NCI-H2196 treated with DMSO at 0.1 percent for 48 hours (cell line): ENCODE measurements at regions not wholly inside any gene's neighbourhood (a gene's known extent, or its start where the extent isn't known, plus 50 kb on each side); places are given as distances from the start of the nearest gene placed in this dataset.

ENCODE experiments used
- DNase-seq: peaks from one replicate; lab custom pipeline; 2025; ENCODE audit not compliant: unreplicated experiment; lab: John Stamatoyannopoulos, UW

DNA sequence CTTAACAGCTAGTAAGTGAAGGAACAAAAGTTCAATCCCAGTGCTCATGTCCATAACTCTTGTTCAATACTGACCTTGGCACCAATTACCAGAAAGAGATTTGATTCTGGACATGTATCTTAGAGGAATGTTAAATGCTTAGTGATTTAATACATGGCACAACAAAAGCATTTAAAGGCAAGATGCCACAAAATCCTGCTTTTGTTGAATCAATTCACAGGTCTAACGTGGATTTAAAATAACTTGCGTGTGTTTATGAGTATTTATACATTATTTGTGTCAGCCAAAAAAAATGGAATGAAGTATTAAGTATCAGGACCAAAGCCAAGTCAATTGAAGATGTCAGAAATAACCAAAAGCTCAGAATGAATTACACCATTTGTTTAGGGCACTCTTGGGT lies 85.4 kb upstream of the GIMD1 start:
- no peak for DNase-seq

DNA sequence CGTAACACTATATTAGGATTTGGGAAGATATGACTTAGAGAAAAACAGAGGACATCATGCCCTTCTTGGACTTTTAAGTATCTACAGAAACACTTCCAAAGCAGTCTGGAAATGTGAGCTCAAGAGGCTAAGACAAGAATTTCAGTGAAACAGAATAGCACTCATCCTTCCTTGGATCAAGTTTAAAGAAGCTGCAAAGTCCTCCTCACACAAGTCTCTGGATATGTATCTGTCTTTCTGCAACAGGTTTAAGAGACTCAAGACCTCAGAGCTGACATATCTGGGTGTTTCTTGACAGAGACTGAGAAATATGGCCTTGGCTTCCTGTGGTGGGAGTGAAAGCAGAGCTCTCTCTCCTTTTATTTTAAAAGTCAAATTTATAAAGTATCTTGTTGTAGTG lies 82.5 kb upstream of the GIMD1 start:
- no peak for DNase-seq

DNA sequence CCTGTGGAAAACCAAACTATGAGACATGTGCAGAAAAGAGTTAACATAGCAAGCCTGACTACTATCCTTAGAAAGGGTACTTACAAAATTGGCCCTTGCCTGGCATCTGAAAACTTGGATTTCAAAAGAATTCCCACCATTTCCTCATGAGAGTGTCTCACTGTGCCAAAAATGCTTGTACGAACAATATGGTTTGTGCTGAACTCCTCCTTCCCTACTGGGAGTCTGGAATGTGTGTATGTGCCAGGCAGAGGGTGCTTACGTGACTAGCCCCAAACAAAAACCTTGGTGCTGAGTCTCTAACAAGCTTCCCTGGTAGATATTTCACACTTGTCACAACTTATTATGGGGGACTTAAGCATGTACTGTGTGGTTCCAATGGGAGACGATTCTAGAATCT lies 81.7 kb upstream of the GIMD1 start:
- DNase-seq, result no peak

DNA sequence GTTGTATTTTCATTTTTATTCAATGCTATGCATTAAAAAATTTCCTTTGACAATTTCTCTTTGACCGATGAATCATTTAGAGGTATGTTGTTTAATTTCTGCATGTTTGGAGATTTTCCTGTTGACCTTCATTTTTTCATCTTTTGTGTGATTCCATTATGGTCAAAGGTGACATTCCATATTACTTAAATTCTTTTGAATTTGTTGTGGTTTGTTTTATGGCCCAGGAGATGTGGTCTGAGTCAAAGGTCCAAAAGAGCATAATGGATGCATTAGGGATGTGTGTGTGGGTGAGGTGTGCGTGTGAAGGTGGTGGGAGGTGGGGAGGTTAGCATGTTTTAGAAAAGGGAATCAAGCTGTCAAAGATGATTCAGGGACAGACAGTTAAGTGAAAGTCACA lies 76.0 kb upstream of the GIMD1 start:
- no peak for DNase-seq

DNA sequence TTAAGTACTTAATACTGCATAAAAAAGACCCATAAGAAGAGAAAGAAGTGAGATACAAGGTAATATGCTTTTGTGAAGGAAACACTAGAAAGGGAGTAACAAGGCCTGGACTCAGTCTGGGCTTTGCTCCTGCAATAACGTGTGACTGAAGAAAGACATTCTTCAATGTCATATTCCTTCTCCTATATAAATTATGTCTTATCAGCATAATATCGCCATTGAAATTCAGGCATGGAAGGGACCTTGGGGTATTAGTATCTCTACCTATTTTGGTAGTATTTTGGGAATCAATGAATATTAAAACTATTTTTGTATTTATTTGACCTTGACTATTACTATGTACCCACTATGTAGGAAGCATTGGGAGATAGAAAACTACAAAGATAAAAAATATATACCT lies 62.2 kb upstream of the GIMD1 start:
- DNase-seq, result no peak

DNA sequence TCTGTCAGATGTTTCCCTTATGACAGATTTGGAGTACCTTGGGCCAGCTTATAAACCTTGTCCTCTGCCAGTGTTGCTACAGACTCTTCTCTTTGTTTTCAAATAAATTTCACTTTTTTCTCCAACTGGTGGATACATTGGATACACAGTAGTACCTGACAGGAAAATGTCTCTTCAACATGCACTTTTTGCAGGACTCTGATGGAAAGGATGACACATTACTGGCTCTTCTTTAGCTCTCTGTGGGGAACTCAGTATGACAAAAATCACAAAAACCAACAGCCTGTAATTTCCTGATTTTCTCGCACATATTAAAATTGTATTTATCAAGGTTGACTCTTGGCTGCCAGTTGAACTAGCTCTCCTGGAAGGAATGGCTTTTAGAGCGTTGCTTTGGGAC lies 61.3 kb upstream of the GIMD1 start:
- no peak for DNase-seq

DNA sequence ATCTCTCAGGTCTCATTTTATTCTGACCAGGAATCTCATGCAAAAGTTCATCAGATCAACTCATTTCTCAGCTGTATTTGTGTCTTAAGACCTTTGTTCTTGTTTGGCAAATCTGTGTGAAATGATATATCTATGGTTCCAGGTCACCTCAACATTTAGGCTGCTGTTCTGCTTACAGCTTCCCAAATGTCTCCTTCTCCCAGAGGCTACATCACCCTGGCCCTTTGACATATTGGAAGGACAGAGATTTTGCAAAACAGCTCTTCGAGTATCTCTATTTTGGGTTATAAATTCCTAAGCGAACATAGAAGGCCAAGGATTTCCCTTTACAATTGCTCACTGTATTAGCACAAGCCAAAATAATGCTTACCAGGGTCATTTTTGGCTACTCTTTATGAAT lies 57.5 kb upstream of the GIMD1 start:
- no peak for DNase-seq

DNA sequence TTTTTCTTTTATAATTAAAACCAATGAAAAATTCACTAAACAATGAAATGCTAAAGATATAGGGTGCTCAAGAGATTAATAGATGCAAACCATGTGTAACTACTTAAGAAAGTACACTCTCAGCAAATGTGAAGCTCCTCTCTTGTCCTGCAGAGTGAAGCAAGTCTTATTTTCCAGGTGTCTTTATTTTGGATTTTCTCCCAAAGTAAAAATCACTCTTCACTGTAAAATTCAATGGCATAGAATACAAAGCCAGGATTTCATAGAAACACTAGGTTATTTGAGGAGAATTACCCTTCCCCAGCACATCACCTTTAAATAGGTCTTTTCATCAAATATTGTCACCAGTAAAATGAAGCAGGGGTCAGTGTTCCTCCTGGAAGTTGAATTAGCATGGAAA lies 57.0 kb upstream of the GIMD1 start:
- no peak for DNase-seq

DNA sequence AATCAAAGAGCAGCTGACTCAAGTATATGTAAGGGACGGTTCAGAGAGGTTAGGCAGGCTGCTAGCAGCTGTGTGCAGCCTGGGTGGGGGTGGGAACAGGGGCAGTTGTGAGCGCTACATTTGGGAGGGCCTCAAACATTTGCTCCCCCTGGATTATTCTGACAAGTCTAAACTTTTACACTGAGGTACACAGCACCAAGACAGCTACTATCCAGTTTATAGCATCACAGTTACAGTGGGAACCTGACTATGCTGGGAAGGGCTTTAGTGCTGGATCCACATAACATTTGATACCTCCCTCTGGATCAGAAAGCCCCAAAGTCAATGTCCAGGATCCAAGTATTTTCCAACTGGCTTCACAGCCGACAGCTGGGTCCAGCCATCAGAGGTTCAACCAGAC lies 55.8 kb upstream of the GIMD1 start:
- no peak for DNase-seq

DNA sequence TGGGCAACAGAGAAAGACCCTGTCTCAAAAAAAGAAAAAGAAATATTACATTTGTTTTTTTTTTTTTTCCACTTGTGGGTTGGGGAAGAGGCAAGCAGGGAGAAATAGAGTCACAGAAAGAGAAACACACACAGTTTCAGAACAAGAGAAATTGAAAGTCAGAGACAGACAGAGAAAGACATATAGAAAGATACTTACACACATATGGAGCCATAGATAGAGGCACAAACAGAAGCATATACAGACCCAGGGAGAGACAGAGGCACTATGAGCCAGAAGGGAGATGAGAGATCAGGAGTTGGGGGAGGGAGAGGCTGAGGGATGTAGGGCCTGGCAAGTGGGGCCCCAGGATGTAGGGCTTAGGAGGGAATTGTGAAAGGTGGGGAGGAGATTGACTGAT lies 55.2 kb upstream of the GIMD1 start:
- DNase-seq, result no peak

DNA sequence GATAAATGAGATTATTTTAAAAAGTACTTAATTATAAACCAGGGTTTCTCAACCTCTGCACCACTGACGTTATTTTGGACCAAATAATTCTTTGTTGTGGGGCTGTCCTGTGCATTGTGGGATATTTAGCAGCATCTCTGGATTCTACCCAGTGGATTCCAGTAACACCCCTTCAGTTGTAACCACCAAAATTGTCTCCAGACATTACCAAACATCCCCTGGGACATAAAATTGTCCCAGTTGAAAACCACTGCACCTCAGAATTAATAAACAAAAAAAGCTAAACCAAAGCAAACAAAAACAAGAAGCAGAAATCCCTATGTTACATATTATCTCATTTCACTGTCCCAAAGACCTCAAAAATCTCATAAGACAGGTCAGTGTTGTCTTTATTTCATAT lies 54.2 kb upstream of the GIMD1 start:
- DNase-seq, result no peak

DNA sequence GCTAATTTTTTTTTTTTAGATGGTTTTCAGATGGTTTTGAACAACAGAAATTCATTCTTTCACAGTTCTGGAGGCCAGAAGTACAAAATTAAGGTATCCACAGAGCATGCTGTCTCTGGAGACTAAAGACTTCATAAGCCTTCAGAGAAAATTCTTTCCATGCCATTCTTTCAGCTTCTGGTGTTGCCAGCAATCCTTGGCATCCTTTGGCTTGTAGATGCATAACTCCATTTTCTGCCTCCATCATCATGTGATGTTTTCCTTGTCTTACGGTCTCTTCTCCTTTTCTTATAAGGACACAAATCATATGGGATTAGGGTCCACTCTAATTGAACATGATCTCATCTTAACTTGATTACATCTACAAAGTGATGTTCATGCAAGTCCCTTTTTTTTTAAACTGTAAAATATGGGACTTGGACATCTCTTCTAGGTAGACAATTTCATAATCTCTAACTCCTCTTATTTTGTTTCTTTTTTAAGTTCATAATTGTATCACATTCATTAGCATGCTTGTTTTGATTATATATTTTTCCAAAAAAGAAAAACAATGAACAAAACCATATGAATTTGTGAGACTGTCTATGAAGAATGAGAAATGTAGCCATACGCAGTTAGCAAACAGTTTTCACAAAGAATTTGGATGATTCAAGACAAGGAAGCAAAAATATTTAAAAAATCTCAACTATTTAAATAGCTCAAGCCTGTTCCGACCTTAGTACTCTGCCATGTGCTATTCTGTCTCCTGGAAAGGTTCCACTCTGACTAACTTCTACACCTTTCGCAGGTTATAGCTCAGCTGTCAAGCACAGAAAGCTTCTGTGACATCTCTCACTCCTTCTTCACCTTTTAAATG lies 53.1 kb upstream of the GIMD1 start:
- no peak for DNase-seq

DNA sequence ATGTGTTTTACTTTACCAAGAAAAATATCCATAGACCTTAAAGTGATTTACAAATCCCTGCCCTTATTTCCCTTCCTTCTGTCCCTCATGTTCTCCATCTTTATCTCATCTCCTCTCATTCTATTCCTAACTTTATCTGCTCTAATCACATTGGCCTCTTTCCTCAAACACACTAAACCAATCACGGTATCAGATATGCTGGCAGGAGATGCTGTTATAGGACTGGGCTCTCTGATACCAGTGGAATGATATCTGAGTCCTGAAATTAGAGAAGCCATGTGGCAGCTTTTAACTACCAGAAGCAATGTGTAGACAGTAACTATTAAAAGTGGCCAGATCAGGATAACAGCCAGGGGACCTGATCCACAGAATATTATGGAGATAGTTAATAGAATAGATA lies 49.9 kb upstream of the GIMD1 start:
- no peak for DNase-seq
